Ishikawa (cell line): ENCODE measurements at regions not wholly inside any gene's neighbourhood (a gene's known extent, or its start where the extent isn't known, plus 50 kb on each side); places are given as distances from the start of the nearest gene placed in this dataset.

Experiments
- EGR1 ChIP-seq: IDR thresholded peaks from 2 replicates; pipeline ENCODE4 v1.6.1; 2012
- EP300 ChIP-seq: IDR thresholded peaks from 2 replicates; pipeline ENCODE4 v1.6.1; 2012; ENCODE audit warnings: borderline replicate concordance
- RAD21 ChIP-seq: IDR thresholded peaks from 2 replicates; pipeline ENCODE4 v1.6.1; 2012; ENCODE audit warnings: low read depth
- TAF1 ChIP-seq: IDR thresholded peaks from 2 replicates; pipeline ENCODE4 v1.6.1; 2012; ENCODE audit warnings: low read depth, mild to moderate bottlenecking
- TCF12 ChIP-seq: IDR thresholded peaks from 2 replicates; pipeline ENCODE4 v1.6.1; 2012; ENCODE audit warnings: low read depth
- YY1 ChIP-seq: IDR thresholded peaks from 2 replicates; pipeline ENCODE4 v1.6.1; 2012; ENCODE audit warnings: low read depth
- TF ChIP-seq, protein P1 (sequence below): IDR thresholded peaks from 2 replicates; pipeline ENCODE4 v1.6.1; 2012
- TF ChIP-seq, protein P2 (sequence below): IDR thresholded peaks from 2 replicates; pipeline ENCODE4 v1.6.1; 2012; ENCODE audit warnings: low read depth, mild to moderate bottlenecking

DNA sequence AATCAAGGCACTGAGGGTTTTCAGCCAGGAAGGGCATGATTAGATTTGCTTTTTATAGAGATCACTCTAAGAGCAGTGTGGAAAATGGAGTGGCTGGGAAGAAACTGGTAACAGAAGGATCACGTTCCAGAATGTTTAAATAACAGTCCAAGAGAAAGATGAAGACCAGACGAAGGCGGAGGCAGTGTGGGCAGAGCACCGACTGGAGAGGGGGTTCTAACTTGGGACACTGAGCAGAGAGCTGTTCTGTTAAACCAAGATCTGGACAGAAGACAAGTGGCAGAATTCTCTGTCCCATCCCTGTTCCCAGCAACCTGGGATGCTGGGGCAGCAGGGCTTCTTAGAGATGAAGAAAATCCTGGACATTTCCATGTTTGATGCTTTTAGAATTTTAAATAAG, 249.1 kb upstream of the NR4A3 start:
- TF ChIP-seq, protein P1, sequence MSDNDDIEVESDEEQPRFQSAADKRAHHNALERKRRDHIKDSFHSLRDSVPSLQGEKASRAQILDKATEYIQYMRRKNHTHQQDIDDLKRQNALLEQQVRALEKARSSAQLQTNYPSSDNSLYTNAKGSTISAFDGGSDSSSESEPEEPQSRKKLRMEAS, result no peak
- TF ChIP-seq TAF1, result no peak
- no peak for TF ChIP-seq EP300
- TF ChIP-seq RAD21, result no peak
- TF ChIP-seq TCF12, result no peak
- TF ChIP-seq YY1, result no peak
- no peak for TF ChIP-seq EGR1
- TF ChIP-seq, protein P2, sequence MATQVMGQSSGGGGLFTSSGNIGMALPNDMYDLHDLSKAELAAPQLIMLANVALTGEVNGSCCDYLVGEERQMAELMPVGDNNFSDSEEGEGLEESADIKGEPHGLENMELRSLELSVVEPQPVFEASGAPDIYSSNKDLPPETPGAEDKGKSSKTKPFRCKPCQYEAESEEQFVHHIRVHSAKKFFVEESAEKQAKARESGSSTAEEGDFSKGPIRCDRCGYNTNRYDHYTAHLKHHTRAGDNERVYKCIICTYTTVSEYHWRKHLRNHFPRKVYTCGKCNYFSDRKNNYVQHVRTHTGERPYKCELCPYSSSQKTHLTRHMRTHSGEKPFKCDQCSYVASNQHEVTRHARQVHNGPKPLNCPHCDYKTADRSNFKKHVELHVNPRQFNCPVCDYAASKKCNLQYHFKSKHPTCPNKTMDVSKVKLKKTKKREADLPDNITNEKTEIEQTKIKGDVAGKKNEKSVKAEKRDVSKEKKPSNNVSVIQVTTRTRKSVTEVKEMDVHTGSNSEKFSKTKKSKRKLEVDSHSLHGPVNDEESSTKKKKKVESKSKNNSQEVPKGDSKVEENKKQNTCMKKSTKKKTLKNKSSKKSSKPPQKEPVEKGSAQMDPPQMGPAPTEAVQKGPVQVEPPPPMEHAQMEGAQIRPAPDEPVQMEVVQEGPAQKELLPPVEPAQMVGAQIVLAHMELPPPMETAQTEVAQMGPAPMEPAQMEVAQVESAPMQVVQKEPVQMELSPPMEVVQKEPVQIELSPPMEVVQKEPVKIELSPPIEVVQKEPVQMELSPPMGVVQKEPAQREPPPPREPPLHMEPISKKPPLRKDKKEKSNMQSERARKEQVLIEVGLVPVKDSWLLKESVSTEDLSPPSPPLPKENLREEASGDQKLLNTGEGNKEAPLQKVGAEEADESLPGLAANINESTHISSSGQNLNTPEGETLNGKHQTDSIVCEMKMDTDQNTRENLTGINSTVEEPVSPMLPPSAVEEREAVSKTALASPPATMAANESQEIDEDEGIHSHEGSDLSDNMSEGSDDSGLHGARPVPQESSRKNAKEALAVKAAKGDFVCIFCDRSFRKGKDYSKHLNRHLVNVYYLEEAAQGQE, result no peak
